NCI-H82 (cell line): ENCODE measurements at regions not wholly inside any gene's neighbourhood (a gene's known extent, or its start where the extent isn't known, plus 50 kb on each side); places are given as distances from the start of the nearest gene placed in this dataset.
A peak's percentile ranks its signal among the peaks of the same experiment; 100 is the strongest.
"Not testable (repeated sequence)": the region's sequence is repeated elsewhere in the genome, so short reads cannot be mapped to it uniquely, and the experiment has no call there.

ENCODE experiments used
- DNase-seq: peaks from one replicate; lab custom pipeline; 2025; lab: John Stamatoyannopoulos, UW

DNA sequence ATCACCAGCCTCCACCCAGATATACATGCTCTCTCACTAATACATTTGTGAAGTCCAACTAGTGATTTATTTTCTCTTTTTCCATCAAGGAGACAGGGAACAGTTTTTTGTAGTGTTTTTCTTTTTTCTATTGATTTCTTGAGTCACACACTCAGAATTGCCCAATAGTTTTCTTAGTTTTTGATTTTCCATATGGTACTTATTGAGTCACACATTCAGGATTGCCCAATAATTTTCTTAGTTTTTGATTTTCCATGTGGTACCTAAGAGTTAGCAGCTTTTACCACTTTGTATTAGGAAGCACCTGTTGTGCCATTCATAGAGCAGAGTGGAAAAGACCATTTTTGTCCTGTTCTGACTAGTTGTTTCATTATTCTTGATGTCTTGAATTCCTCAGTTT lies 1268.8 kb downstream of the EPHA7 start:
- DNase-seq = no peak

DNA sequence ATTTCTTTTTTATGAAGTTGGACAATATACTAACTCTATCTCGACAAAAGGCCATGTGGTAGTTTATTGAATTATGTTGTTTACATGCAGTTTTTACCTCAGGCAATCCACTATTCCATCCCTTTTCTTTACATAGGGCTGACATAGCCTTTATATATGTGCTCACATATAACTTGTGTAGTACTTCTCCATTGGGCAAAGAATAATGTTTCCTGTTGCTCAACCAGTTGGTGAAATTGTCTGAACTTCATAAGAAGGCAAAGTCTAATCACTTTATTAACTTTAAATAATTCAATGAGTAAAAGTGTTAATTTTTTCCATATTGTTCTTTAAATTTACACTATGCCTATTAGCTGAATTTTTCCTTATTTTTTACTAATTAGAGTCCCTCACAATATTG lies 1272.1 kb downstream of the EPHA7 start:
- DNase-seq = no peak

DNA sequence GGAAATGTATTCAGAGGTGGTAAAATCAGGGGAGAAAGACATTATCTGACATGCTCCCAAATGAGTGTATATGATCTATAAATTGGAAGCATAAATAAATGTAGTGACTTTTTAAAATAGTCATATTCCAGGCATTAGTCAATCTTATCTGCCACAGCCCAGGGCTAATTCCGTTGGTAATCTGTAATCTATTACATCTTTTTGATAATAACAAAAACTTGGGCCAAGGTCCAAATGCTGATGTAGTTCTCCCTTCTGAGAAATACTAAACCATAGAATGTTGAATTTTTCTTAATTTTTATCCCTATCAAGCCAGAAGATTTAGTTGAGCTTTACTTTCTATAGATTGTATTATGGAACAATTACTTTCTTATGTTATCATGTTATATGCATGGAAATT lies 1279.8 kb downstream of the EPHA7 start:
- DNase-seq = no peak

GRCh38 chr6:92132957-92133356 lies 1286.4 kb downstream of the EPHA7 start:
- no peak for DNase-seq

GRCh38 chr6:92132457-92132856 lies 1286.9 kb downstream of the EPHA7 start:
- no peak for DNase-seq

GRCh38 chr6:92130944-92131343 lies 1288.4 kb downstream of the EPHA7 start:
- DNase-seq = no peak

- peak; percentile 1 for DNase-seq
Observed at GRCh38 chr6:92126983-92127382, 1292.4 kb downstream of the EPHA7 start.

GRCh38 chr6:92126088-92126487 lies 1293.3 kb downstream of the EPHA7 start:
- DNase-seq = no peak

DNA sequence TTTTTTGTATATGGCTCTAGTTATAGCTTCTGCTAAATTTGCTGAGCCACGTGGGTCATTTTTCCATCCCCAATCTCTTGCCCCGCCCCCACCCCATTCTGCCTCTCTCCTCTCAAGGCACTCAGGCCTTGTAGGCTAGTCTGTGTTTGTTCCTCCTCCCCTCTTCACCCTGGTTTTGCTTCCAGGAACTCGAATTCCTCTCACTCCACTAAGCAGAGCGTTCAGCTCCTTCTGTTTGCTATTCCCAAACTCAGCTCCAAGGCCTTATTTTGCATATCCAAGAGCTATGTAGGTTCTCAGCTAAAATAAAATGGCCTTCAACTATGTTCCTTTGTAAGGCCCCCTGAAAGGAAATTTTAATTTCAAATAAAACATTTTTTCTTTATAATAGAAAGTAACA lies 1293.7 kb downstream of the EPHA7 start:
- DNase-seq = no peak

GRCh38 chr6:92124200-92124651 lies 1295.1 kb downstream of the EPHA7 start:
- DNase-seq = no peak

GRCh38 chr6:92122746-92123145 lies 1296.6 kb downstream of the EPHA7 start:
- DNase-seq = peak; percentile 38

DNA sequence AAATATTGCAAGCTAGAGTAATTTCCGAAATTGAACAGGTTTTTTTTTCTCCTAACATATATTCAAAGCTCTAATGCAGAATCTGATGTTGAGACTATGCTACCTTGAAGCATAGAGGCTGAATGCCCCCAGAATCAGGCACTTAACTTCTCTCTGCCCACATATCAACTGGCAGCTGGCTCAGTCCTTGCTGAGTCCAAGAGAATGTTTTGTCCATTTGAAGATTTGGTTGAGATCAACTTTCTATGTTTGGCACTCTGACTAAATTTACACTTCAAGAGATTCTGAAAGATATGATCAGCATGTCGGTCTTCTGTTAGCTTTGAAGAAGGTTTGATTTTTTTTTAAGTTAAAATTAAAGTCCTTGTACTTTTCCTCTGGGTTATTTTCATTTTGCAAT lies 1298.1 kb downstream of the EPHA7 start:
- DNase-seq = no peak

- DNase-seq = no peak
Observed at GRCh38 chr6:92117800-92118199, 1301.6 kb downstream of the EPHA7 start.

DNA sequence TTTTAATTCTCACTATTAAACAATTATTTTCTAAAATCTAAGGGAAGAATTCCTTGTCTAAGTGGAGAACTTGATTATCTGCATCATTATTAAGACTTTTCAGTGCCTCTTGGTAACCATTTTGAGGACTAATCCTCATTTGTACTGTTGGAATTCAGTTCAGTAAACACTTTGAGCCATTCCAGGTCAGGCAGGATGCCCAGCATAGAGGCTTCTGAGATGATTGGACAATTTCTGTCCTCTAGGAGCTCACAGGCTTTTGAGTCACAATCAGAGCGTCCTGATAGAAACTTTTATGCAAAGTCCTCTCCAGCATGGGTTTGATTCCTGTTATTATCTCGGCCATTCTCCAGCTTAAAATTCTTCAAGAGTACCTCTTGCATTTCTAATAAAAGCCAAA lies 1304.6 kb downstream of the EPHA7 start:
- no peak for DNase-seq

- DNase-seq = peak; percentile 68
Observed at GRCh38 chr6:92114091-92114675, 1305.2 kb downstream of the EPHA7 start.

GRCh38 chr6:92111386-92111785 lies 1308.0 kb downstream of the EPHA7 start:
- no peak for DNase-seq

DNA sequence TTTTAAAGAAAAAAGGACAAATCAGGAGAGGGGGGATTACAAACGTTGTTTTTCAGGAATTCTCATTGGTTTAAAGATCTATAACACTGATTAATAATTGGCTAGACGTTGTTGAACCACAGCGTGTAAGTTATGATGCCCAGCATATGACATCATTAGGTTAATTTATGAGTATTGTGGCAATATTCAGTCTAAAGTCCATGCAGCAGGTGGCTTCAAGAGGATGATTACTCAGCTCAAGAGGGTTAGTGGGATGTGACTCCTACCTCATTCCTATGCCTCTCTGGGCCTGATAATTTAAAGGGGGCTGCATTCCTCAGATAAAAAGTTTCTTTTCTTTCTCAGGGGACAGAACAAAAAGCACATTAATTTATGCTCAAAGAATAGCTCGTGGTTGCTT lies 1309.0 kb downstream of the EPHA7 start:
- no peak for DNase-seq

DNA sequence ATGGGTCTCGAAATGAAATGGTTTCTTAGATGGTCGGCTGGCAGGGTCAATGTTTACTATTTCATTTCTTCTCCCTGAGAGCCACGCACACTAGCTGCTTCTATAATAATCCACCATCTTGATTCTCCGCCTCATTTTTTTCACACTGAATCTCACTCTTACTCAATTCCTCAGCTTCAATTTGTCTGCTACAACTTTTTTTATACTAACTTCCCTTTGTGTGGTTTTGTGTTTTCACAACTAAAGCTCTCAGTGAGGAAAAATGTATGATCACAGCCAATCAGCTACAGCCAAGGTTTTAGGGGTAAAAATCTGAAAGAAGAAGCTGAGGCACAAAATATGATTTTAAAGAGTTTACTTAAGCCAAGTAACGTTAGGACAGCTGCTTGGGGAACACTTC lies 1309.4 kb downstream of the EPHA7 start:
- DNase-seq = no peak

DNA sequence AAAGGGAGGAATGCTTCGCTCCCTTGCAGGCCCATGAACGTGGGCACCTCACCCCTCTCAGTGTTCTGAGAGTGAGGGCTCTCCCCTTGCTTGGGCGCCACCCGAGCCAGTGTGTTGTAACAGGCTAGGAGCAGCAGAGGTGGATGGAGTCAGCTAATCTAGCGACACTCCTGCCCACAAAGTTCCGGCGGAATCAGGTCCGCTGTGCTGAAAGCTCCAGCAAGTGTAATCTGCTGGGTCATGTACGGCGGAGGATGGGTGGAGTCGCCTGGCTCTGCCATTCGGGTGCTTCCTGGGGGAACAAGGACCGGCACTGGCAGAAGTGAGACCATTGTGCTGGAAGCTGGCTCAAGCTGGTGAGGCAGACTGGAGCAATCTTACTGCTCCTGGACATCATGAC lies 1310.1 kb downstream of the EPHA7 start:
- no peak for DNase-seq

- DNase-seq = no peak
Observed at GRCh38 chr6:92086750-92087149, 1332.6 kb downstream of the EPHA7 start.

GRCh38 chr6:92083914-92084313 lies 1335.4 kb downstream of the EPHA7 start:
- not testable (repeated sequence) for DNase-seq

- no peak for DNase-seq
Observed at GRCh38 chr6:92072387-92072786, 1347.0 kb downstream of the EPHA7 start.

- DNase-seq = no peak
Observed at GRCh38 chr6:92069781-92070180, 1349.6 kb downstream of the EPHA7 start.

- DNase-seq = no peak
Observed at GRCh38 chr6:92052513-92052912, 1366.8 kb downstream of the EPHA7 start.

DNA sequence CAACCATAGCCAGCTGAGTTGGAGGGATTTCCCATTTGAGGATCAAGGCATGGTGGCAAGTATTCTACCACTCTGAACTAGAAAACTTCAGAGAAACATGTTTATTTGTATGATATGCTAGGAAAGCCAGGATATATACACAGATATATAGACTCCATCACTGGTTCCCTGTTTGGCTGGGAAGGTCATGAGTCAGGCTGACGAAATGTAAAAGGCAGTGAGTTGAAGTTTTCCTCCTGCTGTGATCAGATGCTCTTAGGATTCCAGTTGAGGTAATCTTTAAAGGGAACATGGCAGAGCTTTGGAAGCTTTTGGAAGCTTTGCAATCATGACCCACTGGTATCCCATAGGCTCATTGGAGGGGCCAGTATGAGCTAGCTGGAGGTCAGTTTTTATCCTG lies 1369.1 kb downstream of the EPHA7 start:
- DNase-seq = no peak
